Esophagus squamous epithelium (tissue), 5 donors: ENCODE measurements at regions not wholly inside any gene's neighbourhood (a gene's known extent, or its start where the extent isn't known, plus 50 kb on each side); places are given as distances from the start of the nearest gene placed in this dataset.

Source experiments
- DNase-seq: peaks from one replicate; lab custom pipeline; 2025; lab: John Stamatoyannopoulos, UW
- H3K27ac ChIP-seq, 4 donors: fragments of 200-600 bp; sonication (generic); one replicate each; pipeline ENCODE4 v1.5.1; 2016 to 2019; ENCODE audit warnings: mild to moderate bottlenecking in 1 of 4
- H3K27me3 ChIP-seq, 4 donors: fragments of 200-600 bp; sonication (generic); 1 replicate in 3 of 4; 2 replicates in 1 of 4; pipeline versions ENCODE4 v1.5.1 to v1.6.0; 2017 to 2021; ENCODE audit warnings: antibody characterized with exemption in 1 of 4
- H3K36me3 ChIP-seq, 3 donors: fragments of 200-600 bp; sonication (generic); one replicate each; pipeline ENCODE4 v1.5.1; 2016 to 2019
- H3K4me1 ChIP-seq, 3 donors: fragments of 200-600 bp; sonication (generic); one replicate each; pipeline ENCODE4 v1.5.1; 2017 to 2019
- H3K4me3 ChIP-seq, 4 donors: fragments of 200-600 bp; sonication (generic); 1 replicate in 3 of 4; 2 replicates in 1 of 4; pipeline ENCODE4 v1.5.1; 2016 to 2019; ENCODE audit warnings: mild to moderate bottlenecking in 2 of 4, moderate library complexity in 1 of 4
- H3K9me3 ChIP-seq, 3 donors: fragments of 200-600 bp; sonication (generic); one replicate each; pipeline ENCODE4 v1.5.1; 2016 to 2019
- CTCF ChIP-seq, 6 experiments: fragments of 450-650 bp in 4 of 6; fragments of 200-600 bp in 2 of 6; sonication (generic) in 2 of 6; IDR thresholded peaks; one replicate each; pipeline ENCODE4 v1.5.1; 2016 to 2019; ENCODE audit warnings: antibody characterized with exemption in 6 of 6, mild to moderate bottlenecking in 4 of 6, moderate library complexity in 4 of 6
- POLR2A ChIP-seq, 4 donors: fragments of 450-650 bp; IDR thresholded peaks; one replicate each; pipeline ENCODE4 v1.6.1; 2017; ENCODE audit warnings: antibody characterized with exemption in 4 of 4, mild to moderate bottlenecking in 4 of 4, moderate library complexity in 3 of 4
- WGBS, 2 donors: methylation state at CpG; one replicate each; pipeline ENCODE4 v1.1.5; 2018; 5-methylcytosine and 5-hydroxymethylcytosine counted together
- intact Hi-C: fragments of 100-400 bp; cut with DNase I; formaldehyde crosslinking; loops from one replicate; pipeline ENCODE4 v1.15.0; 2022
- donor health status: DM: yes; HTN: yes; CAD: no.

GRCh38 chr2:147198651-147199171, 646.1 kb upstream of the ACVR2A start:
- H3K4me1 ChIP-seq = no peaks in the 10 kb centered on the region
- no peaks in the 10 kb centered on the region for H3K9me3 ChIP-seq
- H3K4me3 ChIP-seq = no peak overlapping the region
- TF ChIP-seq CTCF (IDR thresholded peaks at IDR 0.05) (no peak), POLR2A (IDR thresholded peaks at IDR 0.05) (no peak)
- no peak overlapping the region for H3K27ac ChIP-seq
- intact Hi-C loops = no loop called here
- no peaks in the 10 kb centered on the region for H3K36me3 ChIP-seq
- 80 to 83% methylated on average over 5 of the region's 5 CpGs for WGBS, 2 donors
- H3K27me3 ChIP-seq = no peaks in the 10 kb centered on the region
- no peak for DNase-seq

- no peaks in the 10 kb centered on the region for H3K4me1 ChIP-seq
- no peak overlapping the region for H3K27ac ChIP-seq
- H3K36me3 ChIP-seq = no peaks in the 10 kb centered on the region
- TF ChIP-seq POLR2A (IDR thresholded peaks at IDR 0.05) = no peak
- no peak for TF ChIP-seq CTCF (IDR thresholded peaks at IDR 0.05)
- no peak for DNase-seq
- H3K9me3 ChIP-seq = no peaks in the 10 kb centered on the region
- WGBS, 2 donors = 92 to 93% methylated on average over 8 of the region's 8 CpGs
- H3K4me3 ChIP-seq = no peak overlapping the region
- no peaks in the 10 kb centered on the region for H3K27me3 ChIP-seq
- intact Hi-C loops = no loop called here
Measured at GRCh38 chr2:147197754-147198483, 646.9 kb upstream of the ACVR2A start.

- intact Hi-C loops = no loop called here
- no peaks in the 10 kb centered on the region for H3K27me3 ChIP-seq
- H3K36me3 ChIP-seq = no peaks in the 10 kb centered on the region
- H3K27ac ChIP-seq = peak overlapping the region in 3 of 4 donors; percentile 21 to 33 (median 28)
- peaks cover 9 to 26% (median 15%) of the 10 kb centered on the region in 3 donors for H3K4me1 ChIP-seq
- no peak overlapping the region for H3K4me3 ChIP-seq
- DNase-seq = no peak
- no peaks in the 10 kb centered on the region for H3K9me3 ChIP-seq
- TF ChIP-seq POLR2A (IDR thresholded peaks at IDR 0.05) = no peak
- TF ChIP-seq CTCF (IDR thresholded peaks at IDR 0.05) = peak in 1 of 6 experiments; percentile 5
- WGBS, 2 donors = 30 to 72% methylated on average over 2 to 3 of the region's 4 CpGs
Measured at GRCh38 chr2:147182260-147182659, 662.6 kb upstream of the ACVR2A start.

- intact Hi-C loops = no loop called here
- Histone ChIP-seq H3K4me1 (peaks cover 9 to 28% (median 15%) of the 10 kb centered on the region in 3 donors), H3K27ac (peak overlapping the region in 3 of 4 donors; percentile 21 to 26 (median 24)), H3K27me3 (no peaks in the 10 kb centered on the region), H3K36me3 (no peaks in the 10 kb centered on the region), H3K9me3 (no peaks in the 10 kb centered on the region), H3K4me3 (no peak overlapping the region)
- TF ChIP-seq CTCF (IDR thresholded peaks at IDR 0.05) = no peak
- TF ChIP-seq POLR2A (IDR thresholded peaks at IDR 0.05) = no peak
- DNase-seq = no peak
- 30 to 35% methylated on average over 2 of the region's 2 CpGs for WGBS, 2 donors
Measured at GRCh38 chr2:147181351-147182029, 663.3 kb upstream of the ACVR2A start.
